ENCODE measurements at regions not wholly inside any gene's neighbourhood (a gene's known extent, or its start where the extent isn't known, plus 50 kb on each side); places are given as distances from the start of the nearest gene placed in this dataset.

DNA sequence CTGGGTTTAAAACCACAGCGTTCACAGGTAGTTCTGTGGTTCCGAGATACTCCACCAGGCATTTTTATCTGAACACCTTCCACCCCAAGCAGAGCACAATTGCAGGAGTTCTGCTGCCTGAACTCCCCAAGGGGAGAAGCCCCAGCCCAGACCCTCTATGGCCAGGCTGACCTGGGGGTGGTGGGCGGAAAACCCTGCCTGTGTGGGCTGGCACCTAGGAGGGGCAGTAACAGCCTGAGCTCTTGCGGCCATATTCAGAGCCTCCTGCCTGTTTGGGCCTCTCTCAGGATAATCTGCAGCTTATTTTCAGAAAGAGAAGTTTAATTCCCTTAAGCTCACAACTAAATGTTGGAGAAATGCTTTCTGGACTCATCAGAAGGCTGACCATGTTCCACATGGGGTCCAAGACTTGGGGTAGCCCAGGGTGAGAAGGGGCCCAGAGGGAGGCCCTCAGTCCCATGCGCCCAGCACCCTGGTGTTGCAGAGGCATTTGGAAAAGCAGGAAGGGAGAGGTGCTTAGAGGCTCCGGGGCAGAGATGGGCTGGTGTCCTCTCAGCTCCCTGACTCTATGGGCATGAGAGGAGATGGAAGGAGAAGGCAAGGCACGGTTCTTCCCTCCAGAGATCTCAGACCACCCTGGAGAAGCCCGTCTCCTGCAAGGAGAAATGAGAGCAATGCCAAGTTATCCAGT, 195.6 kb upstream of the TPM1 start:
- Histone ChIP-seq H3K23ac (ENCODE audit: low read depth, low read length, poor library complexity) (no peak overlapping the region), H4K8ac (ENCODE audit: low read depth, low read length) (no peak overlapping the region), H2AFZ (ENCODE audit: low read length) (no peak overlapping the region), H3K27ac (replicated peaks; ENCODE audit: low read length) (no peak overlapping the region), H3K9me3 (replicated peaks in 1 of 2; ENCODE audit: control insufficient read depth in 2 of 2, insufficient read depth in 1 of 2, low read depth in 1 of 2, low read length in 2 of 2) (peaks cover 0 to 4% of the 10 kb centered on the region in 2 donors), H2BK15ac (ENCODE audit: low read length) (peak overlapping the region; percentile 19), H3K9ac (ENCODE audit: low read depth, low read length, poor library complexity) (no peak overlapping the region), H2BK120ac (ENCODE audit: low read depth, low read length) (no peak overlapping the region), H3K4me1 (ENCODE audit: control insufficient read depth in 2 of 2, insufficient read depth in 1 of 2, low read depth in 1 of 2, low read length in 2 of 2) (peaks cover 26% of the 10 kb centered on the region in 2 donors), H4K91ac (ENCODE audit: low read depth, low read length, poor library complexity) (peak overlapping the region; percentile 5), H3K4me2 (ENCODE audit: insufficient read depth, low read length, poor library complexity, severe bottlenecking) (no peak overlapping the region), H2AK5ac (ENCODE audit: low read depth, low read length) (peak overlapping the region; percentile 64), H3K4ac (ENCODE audit: low read length) (no peak overlapping the region), H3K14ac (ENCODE audit: low read length) (no peak overlapping the region), H3K79me1 (ENCODE audit: low read depth, low read length) (no peaks in the 10 kb centered on the region), H2BK12ac (ENCODE audit: low read length) (peak overlapping the region; percentile 65), H3K27me3 (ENCODE audit: control insufficient read depth in 3 of 3, insufficient read depth in 3 of 3, low read depth in 1 of 3, low read length in 3 of 3) (no peaks in the 10 kb centered on the region), H3K18ac (ENCODE audit: low read length) (peak overlapping the region; percentile 90), H2BK5ac (ENCODE audit: low read length) (peak overlapping the region; percentile 15), H3K4me3 (ENCODE audit: low read length in 2 of 2) (no peak overlapping the region), H3K36me3 (replicated peaks in 1 of 2; ENCODE audit: control insufficient read depth in 2 of 2, insufficient read depth in 2 of 2, low read length in 2 of 2) (no peaks in the 10 kb centered on the region)
- WGBS, 2 donors (ENCODE audit: extremely low coverage in 2 of 2, insufficient read length in 2 of 2, insufficient replicate concordance in 1 of 2), result no CpG with 5 or more reads among the region's 8 CpGs
- DNase-seq (ENCODE audit: low spot score), result no peak

DNA sequence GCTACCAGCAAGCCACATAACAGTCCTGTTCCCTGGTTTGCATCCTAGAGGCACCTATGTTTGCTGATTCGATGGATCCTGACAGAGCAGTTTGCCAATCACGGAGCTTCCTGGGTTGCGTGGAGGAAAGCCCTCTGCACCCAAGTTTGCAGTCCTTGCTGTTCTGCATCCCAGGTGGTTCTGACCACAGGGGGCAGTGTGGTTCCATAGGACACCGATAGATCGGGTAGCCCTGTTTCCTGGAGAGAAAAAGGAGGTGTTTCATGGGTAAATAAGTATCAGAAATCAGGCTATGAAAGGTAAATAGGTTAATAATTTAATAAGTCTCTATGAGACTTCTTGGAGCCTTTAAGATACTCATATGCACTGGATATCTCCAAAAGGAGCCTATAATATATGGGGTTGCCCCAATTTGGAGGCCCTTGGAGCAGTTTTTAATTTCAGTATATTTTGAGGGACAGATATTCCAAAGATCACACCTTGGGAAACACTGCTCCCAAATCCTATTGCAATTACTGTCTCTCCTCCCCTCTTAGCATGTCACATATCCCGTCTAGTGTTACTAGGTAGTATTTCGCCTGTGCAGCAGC, 194.6 kb upstream of the TPM1 start:
- Histone ChIP-seq H3K79me1 (ENCODE audit: low read depth, low read length) (no peaks in the 10 kb centered on the region), H2BK12ac (ENCODE audit: low read length) (no peak overlapping the region), H3K36me3 (replicated peaks in 1 of 2; ENCODE audit: control insufficient read depth in 2 of 2, insufficient read depth in 2 of 2, low read length in 2 of 2) (no peaks in the 10 kb centered on the region), H2BK15ac (ENCODE audit: low read length) (no peak overlapping the region), H4K91ac (ENCODE audit: low read depth, low read length, poor library complexity) (no peak overlapping the region), H3K4me2 (ENCODE audit: insufficient read depth, low read length, poor library complexity, severe bottlenecking) (no peak overlapping the region), H2AFZ (ENCODE audit: low read length) (no peak overlapping the region), H3K27me3 (ENCODE audit: control insufficient read depth in 3 of 3, insufficient read depth in 3 of 3, low read depth in 1 of 3, low read length in 3 of 3) (no peaks in the 10 kb centered on the region), H3K18ac (ENCODE audit: low read length) (no peak overlapping the region), H2BK5ac (ENCODE audit: low read length) (peak overlapping the region; percentile 15), H3K9ac (ENCODE audit: low read depth, low read length, poor library complexity) (no peak overlapping the region), H4K8ac (ENCODE audit: low read depth, low read length) (no peak overlapping the region), H3K4ac (ENCODE audit: low read length) (no peak overlapping the region), H3K4me3 (ENCODE audit: low read length in 2 of 2) (no peak overlapping the region), H2BK120ac (ENCODE audit: low read depth, low read length) (peak overlapping the region; percentile 45), H3K9me3 (replicated peaks in 1 of 2; ENCODE audit: control insufficient read depth in 2 of 2, insufficient read depth in 1 of 2, low read depth in 1 of 2, low read length in 2 of 2) (peaks cover 0 to 4% of the 10 kb centered on the region in 2 donors), H3K23ac (ENCODE audit: low read depth, low read length, poor library complexity) (no peak overlapping the region), H3K14ac (ENCODE audit: low read length) (no peak overlapping the region), H3K4me1 (ENCODE audit: control insufficient read depth in 2 of 2, insufficient read depth in 1 of 2, low read depth in 1 of 2, low read length in 2 of 2) (peaks cover 26% of the 10 kb centered on the region in 2 donors), H2AK5ac (ENCODE audit: low read depth, low read length) (peak overlapping the region; percentile 40), H3K27ac (replicated peaks; ENCODE audit: low read length) (no peak overlapping the region)
- WGBS, 2 donors (ENCODE audit: extremely low coverage in 2 of 2, insufficient read length in 2 of 2, insufficient replicate concordance in 1 of 2), result no CpG with 5 or more reads among the region's 7 CpGs
- DNase-seq (ENCODE audit: low spot score), result peak; percentile 32

DNA sequence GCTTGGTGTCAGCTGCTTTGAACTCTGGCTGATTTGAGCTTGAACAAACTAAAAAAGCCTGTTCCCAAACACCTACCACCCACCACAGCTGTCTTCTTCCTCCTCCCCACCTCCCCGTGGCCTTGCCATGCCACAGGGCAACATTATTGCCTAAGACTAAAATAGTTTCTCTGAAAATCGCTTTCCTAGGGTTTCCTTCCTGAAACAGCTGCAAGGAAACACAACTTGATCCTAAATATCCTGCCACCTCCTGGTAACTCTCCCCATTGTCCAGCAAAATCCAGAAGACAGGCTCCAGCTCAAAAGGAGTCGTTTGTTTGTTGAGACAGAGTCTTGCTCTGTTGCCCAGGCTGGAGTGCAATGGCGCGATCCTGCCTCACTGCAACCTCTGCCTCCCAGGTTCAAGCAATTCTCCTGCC, 193.9 kb upstream of the TPM1 start:
- Histone ChIP-seq H3K36me3 (replicated peaks in 1 of 2; ENCODE audit: control insufficient read depth in 2 of 2, insufficient read depth in 2 of 2, low read length in 2 of 2) (no peaks in the 10 kb centered on the region), H3K27ac (replicated peaks; ENCODE audit: low read length) (no peak overlapping the region), H2BK15ac (ENCODE audit: low read length) (no peak overlapping the region), H3K14ac (ENCODE audit: low read length) (no peak overlapping the region), H4K8ac (ENCODE audit: low read depth, low read length) (no peak overlapping the region), H3K9ac (ENCODE audit: low read depth, low read length, poor library complexity) (no peak overlapping the region), H3K4me3 (ENCODE audit: low read length in 2 of 2) (no peak overlapping the region), H3K23ac (ENCODE audit: low read depth, low read length, poor library complexity) (no peak overlapping the region), H2AK5ac (ENCODE audit: low read depth, low read length) (peak overlapping the region; percentile 40), H3K18ac (ENCODE audit: low read length) (peak overlapping the region; percentile 31), H3K4me1 (ENCODE audit: control insufficient read depth in 2 of 2, insufficient read depth in 1 of 2, low read depth in 1 of 2, low read length in 2 of 2) (peaks cover 26% of the 10 kb centered on the region in 2 donors), H3K4me2 (ENCODE audit: insufficient read depth, low read length, poor library complexity, severe bottlenecking) (no peak overlapping the region), H3K79me1 (ENCODE audit: low read depth, low read length) (no peaks in the 10 kb centered on the region), H2BK120ac (ENCODE audit: low read depth, low read length) (peak overlapping the region; percentile 45), H3K27me3 (ENCODE audit: control insufficient read depth in 3 of 3, insufficient read depth in 3 of 3, low read depth in 1 of 3, low read length in 3 of 3) (no peaks in the 10 kb centered on the region), H2AFZ (ENCODE audit: low read length) (no peak overlapping the region), H4K91ac (ENCODE audit: low read depth, low read length, poor library complexity) (no peak overlapping the region), H2BK12ac (ENCODE audit: low read length) (no peak overlapping the region), H3K4ac (ENCODE audit: low read length) (no peak overlapping the region), H2BK5ac (ENCODE audit: low read length) (no peak overlapping the region), H3K9me3 (replicated peaks in 1 of 2; ENCODE audit: control insufficient read depth in 2 of 2, insufficient read depth in 1 of 2, low read depth in 1 of 2, low read length in 2 of 2) (peaks cover 0 to 4% of the 10 kb centered on the region in 2 donors)
- no peak for DNase-seq (ENCODE audit: low spot score)
- WGBS, 2 donors (ENCODE audit: extremely low coverage in 2 of 2, insufficient read length in 2 of 2, insufficient replicate concordance in 1 of 2), result no CpG with 5 or more reads among the region's 5 CpGs

DNA sequence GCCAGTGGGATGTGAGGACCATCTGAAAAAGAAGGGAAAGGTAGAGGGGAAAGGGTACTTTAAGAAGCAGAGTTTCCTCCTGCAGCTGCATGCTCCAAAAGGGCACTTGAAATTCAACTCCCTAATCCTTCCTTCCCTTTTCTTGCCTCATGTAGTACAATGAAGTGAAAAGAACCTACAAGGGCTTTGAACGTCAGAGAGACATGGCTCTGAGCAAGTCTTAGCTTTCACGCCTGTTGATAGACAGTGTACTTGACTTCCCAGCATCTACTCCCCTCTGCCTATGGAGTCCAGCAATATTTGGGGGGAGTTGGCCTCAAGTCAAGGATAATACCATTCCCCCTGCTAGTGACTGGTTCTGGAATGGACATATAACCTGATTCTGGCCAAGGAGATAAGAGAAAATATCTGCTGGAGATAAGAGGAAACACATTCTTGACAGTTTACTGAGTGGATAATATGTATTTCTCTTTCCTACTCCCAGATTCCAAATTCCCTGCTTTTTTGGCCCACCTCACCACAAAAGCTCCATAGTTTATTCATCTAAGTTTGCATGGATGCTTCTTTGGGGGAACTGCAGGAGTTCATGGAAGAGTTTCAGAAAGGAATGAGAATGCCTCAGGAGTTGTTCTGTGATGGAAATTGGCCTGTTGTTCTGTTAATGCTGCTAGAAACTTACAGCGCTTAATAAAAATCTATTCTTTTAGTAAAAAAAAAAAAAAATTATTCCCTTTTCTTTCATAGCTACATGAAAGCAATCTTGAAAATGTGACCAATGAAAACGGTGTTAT, 193.0 kb upstream of the TPM1 start:
- no peak overlapping the region for H4K91ac ChIP-seq (ENCODE audit: low read depth, low read length, poor library complexity)
- H3K4me1 ChIP-seq (ENCODE audit: control insufficient read depth in 2 of 2, insufficient read depth in 1 of 2, low read depth in 1 of 2, low read length in 2 of 2), result peaks cover 28 to 29% of the 10 kb centered on the region in 2 donors

More for the DNA sequence above, 193.0 kb upstream of the TPM1 start:
- H3K27me3 ChIP-seq (ENCODE audit: control insufficient read depth in 3 of 3, insufficient read depth in 3 of 3, low read depth in 1 of 3, low read length in 3 of 3), result no peaks in the 10 kb centered on the region
- no peak overlapping the region for H3K27ac ChIP-seq (replicated peaks; ENCODE audit: low read length)
- H3K4me3 ChIP-seq (ENCODE audit: low read length in 2 of 2), result no peak overlapping the region
- H4K8ac ChIP-seq (ENCODE audit: low read depth, low read length), result no peak overlapping the region
- H2BK120ac ChIP-seq (ENCODE audit: low read depth, low read length), result no peak overlapping the region
- no peak overlapping the region for H3K4ac ChIP-seq (ENCODE audit: low read length)
- H3K23ac ChIP-seq (ENCODE audit: low read depth, low read length, poor library complexity), result no peak overlapping the region
- no peak overlapping the region for H3K9ac ChIP-seq (ENCODE audit: low read depth, low read length, poor library complexity)
- peaks cover 0 to 4% of the 10 kb centered on the region in 2 donors for H3K9me3 ChIP-seq (replicated peaks in 1 of 2; ENCODE audit: control insufficient read depth in 2 of 2, insufficient read depth in 1 of 2, low read depth in 1 of 2, low read length in 2 of 2)
- no peak overlapping the region for H3K14ac ChIP-seq (ENCODE audit: low read length)
- WGBS, 2 donors (ENCODE audit: extremely low coverage in 2 of 2, insufficient read length in 2 of 2, insufficient replicate concordance in 1 of 2), result no CpG with 5 or more reads among the region's 4 CpGs
- no peak overlapping the region for H2AK5ac ChIP-seq (ENCODE audit: low read depth, low read length)
- H2BK15ac ChIP-seq (ENCODE audit: low read length), result no peak overlapping the region
- no peak overlapping the region for H2AFZ ChIP-seq (ENCODE audit: low read length)
- peak overlapping the region; percentile 31 for H3K18ac ChIP-seq (ENCODE audit: low read length)
- DNase-seq (ENCODE audit: low spot score), result no peak
- no peak overlapping the region for H2BK5ac ChIP-seq (ENCODE audit: low read length)
- no peak overlapping the region for H2BK12ac ChIP-seq (ENCODE audit: low read length)
- H3K79me1 ChIP-seq (ENCODE audit: low read depth, low read length), result no peaks in the 10 kb centered on the region
- no peak overlapping the region for H3K4me2 ChIP-seq (ENCODE audit: insufficient read depth, low read length, poor library complexity, severe bottlenecking)
- no peaks in the 10 kb centered on the region for H3K36me3 ChIP-seq (replicated peaks in 1 of 2; ENCODE audit: control insufficient read depth in 2 of 2, insufficient read depth in 2 of 2, low read length in 2 of 2)
